G401 (cell line): ENCODE measurements at regions not wholly inside any gene's neighbourhood (a gene's known extent, or its start where the extent isn't known, plus 50 kb on each side); places are given as distances from the start of the nearest gene placed in this dataset.
"Not testable (repeated sequence)": the region's sequence is repeated elsewhere in the genome, so short reads cannot be mapped to it uniquely, and the experiment has no call there.

Experiments
- DNase-seq: peaks from one replicate; pipeline ENCODE4 v3.0.0-alpha.2; 2015; ENCODE audit warnings: low spot score
- in situ Hi-C: cut with HindIII; loops from 2 replicates; pipeline ENCODE4 v1.10.0; 2016; ENCODE audit warnings: low sequenced_read_pairs, mixed read lengths

DNA sequence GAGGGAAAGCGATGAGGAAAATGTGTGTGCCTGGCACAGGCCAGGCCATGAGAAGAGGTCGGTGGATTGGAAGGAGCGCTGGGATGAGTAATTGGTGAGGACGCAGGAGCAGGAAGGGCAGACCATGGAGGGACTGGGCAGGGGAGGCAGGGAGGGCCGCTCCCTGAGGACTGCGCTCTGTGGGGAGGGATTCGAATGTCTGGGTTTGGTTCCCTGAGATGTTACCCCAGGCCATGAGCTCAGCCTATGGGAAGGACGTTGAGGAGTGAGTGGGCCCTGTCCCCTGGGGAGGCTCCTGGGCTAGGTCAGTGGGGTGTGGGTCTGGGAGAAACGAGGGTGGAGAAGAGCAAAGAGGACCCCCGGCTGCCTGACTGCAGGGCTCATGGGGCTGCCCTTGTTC, 415.2 kb upstream of the NPAP1 start:
- in situ Hi-C loops, DNase-seq: not testable (repeated sequence)

- in situ Hi-C loops, DNase-seq: not testable (repeated sequence)
Observed at GRCh38 chr15:24260854-24261253, 414.7 kb upstream of the NPAP1 start.

DNA sequence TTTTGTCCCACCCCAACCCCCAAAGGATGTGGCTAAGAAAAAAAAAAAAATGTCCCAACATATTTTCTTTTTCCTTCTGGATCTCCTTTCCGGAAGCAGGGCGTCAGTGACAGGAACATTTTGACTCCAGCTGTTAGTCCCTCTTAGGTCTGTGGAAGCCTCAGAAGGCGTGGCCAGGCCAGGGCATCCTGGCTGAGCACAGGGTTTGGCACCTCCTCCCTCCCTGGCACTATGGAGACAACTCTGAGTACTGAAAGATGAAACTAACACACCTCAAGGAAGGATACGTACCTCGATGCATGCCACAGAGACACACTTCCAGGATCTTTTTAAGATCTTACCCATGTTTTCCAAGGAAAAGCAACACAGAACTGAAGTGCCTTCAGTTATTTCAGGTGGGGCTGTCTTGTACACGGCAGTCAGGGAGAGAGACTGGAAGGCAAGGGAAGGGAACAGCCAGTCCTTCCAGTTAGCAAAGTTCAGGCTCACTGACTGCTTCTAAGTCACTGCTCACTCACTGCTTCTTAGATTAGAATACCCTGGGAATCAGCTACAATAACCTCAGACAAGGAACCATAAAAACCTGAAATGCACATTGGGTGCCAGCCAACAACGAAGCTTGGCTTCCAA, 406.9 kb upstream of the NPAP1 start:
- in situ Hi-C loops, DNase-seq: not testable (repeated sequence)

DNA sequence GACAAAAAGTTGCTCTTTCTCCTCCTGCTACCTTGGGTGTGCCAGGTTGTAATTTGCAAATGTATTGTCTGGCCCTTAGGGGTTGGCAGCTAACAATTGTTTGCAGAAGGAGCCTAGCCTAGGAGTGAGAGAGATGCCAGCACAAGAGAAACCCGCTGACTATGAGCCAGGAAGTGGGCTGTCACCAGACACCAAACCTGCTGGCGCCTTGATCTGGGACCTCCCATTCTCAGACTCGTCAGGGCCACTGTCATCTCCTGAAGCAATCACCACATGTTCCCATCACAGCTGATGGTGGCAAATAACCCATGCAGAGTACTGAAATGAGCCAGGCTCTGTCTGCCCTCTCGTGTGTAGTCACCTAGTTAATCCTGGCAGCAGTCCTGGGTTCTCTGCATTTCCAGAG, 406.4 kb upstream of the NPAP1 start:
- in situ Hi-C loops, result no loop called here

DNA sequence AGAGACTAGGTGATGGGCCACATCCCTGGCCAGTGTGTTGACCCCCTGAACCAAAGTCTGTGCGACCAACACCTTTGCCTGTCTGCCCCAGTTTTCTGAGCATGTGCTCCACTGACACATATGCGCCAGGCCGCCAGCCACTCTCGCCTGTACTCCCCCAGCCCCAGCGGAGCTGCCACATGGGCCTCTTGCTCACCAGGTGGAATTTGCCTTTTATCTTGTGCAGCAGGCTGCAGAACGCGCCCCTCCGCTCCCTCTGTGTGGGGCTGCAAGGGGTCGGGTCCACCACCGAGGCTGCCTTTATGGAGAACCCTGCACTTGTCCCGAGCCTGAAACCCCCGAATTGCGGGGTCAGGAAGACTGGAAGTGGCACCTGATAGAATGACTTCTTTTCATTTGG, 405.7 kb upstream of the NPAP1 start:
- in situ Hi-C loops, result no loop called here

More for the DNA sequence above, 406.4 kb upstream of the NPAP1 start:
- DNase-seq, result peak; percentile 1

GRCh38 chr15:24271496-24272244, 403.9 kb upstream of the NPAP1 start:
- in situ Hi-C loops, DNase-seq: not testable (repeated sequence)

More for the DNA sequence above, 405.7 kb upstream of the NPAP1 start:
- DNase-seq, result no peak

GRCh38 chr15:24292837-24293236, 382.7 kb upstream of the NPAP1 start:
- in situ Hi-C loops, result no loop called here
- DNase-seq, result no peak

GRCh38 chr15:24300804-24301368, 374.7 kb upstream of the NPAP1 start:
- in situ Hi-C loops, DNase-seq: not testable (repeated sequence)

- in situ Hi-C loops, DNase-seq: not testable (repeated sequence)
Observed at GRCh38 chr15:24301999-24302398, 373.6 kb upstream of the NPAP1 start.

- DNase-seq, in situ Hi-C loops: not testable (repeated sequence)
Observed at GRCh38 chr15:24304747-24305146, 370.8 kb upstream of the NPAP1 start.

GRCh38 chr15:24305643-24306042, 369.9 kb upstream of the NPAP1 start:
- DNase-seq, in situ Hi-C loops: not testable (repeated sequence)

- in situ Hi-C loops, DNase-seq: not testable (repeated sequence)
Observed at GRCh38 chr15:24309700-24310099, 365.9 kb upstream of the NPAP1 start.

DNA sequence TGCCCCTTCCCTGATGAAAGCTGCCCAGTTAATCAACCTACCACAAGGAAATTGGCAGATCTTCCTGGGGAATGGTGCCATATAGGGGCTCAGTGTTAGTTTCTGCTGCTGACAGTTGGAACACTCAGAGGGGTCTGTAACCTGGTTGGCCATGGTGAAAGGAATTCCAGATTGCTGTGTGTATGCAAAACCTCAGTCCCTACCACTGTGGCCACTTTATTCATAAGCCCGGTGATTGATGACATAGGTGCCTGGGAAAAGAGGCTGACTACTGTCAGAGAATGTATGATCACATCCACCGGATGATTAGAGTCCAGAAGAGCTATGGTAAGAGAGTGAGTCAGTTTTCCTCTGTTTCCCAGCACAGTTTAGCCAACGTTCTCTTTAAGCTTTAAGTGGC, 363.9 kb upstream of the NPAP1 start:
- DNase-seq, in situ Hi-C loops: not testable (repeated sequence)

DNA sequence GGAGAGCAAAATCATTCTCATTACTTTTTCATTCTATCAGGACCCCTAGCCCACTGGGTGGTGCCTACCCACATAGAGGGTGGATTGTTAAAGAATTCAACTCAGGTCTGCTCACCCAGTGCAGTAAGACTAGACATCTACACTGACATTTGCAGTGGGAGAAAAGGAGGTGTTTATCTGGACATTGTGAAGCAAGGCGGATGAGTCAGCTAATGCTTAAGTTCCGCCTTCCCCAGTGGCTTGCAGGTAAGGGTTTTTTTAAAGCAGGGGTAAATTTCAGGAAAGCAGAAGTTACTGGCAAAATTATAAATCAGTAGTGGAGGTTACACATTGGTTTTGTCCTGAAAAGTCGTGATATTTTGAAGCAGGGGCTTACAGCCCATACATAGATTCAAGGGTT, 359.2 kb upstream of the NPAP1 start:
- DNase-seq, in situ Hi-C loops: not testable (repeated sequence)

- in situ Hi-C loops, result no loop called here
- no peak for DNase-seq
Observed at GRCh38 chr15:24318981-24319380, 356.6 kb upstream of the NPAP1 start.

- DNase-seq, in situ Hi-C loops: not testable (repeated sequence)
Observed at GRCh38 chr15:24324096-24324495, 351.5 kb upstream of the NPAP1 start.

- in situ Hi-C loops, DNase-seq: not testable (repeated sequence)
Observed at GRCh38 chr15:24326513-24326912, 349.1 kb upstream of the NPAP1 start.

DNA sequence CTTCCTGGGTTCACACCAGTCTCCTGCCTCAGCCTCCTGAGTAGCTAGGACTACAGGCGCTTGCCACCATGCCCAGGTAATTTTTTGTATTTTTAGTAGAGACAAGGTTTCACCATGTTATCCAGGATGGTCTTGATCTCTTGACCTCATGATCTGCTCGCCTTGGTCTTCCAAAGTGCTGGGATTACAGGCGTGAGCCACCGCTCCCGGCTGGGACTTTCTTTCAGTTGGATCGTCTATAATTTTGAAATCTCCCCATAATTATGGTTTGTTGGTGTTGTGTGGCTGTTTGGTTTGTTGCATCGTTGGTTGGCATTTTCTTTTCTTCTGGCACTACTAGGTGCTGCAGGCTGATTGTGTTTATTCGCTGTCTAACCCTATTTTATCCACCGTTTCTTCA, 343.6 kb upstream of the NPAP1 start:
- in situ Hi-C loops, DNase-seq: not testable (repeated sequence)

GRCh38 chr15:24341876-24342275, 333.7 kb upstream of the NPAP1 start:
- in situ Hi-C loops, DNase-seq: not testable (repeated sequence)

DNA sequence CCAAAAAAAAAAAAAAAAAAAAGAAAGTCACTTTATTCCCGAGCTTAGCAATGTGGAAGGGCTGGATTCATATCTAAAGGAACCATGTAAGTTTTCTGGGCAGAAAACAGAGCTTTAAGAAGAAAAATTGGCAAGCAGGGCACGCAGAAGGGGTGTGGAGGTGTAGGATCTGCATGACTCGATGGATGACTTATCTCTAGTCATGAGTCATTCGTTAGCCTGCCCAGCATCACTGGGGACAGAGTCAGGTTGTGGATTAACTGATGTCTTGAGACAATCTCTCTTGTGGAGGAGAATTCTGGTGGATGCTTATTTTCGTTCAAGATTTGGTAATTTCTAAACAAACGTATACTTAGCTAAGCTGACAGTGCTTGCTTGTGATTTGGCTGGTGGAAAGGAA, 322.8 kb upstream of the NPAP1 start:
- DNase-seq, result not testable (repeated sequence)

More for the DNA sequence above, 322.8 kb upstream of the NPAP1 start:
- in situ Hi-C loops, result not testable (repeated sequence)
